B cell (primary cell): ENCODE measurements at regions not wholly inside any gene's neighbourhood (a gene's known extent, or its start where the extent isn't known, plus 50 kb on each side); places are given as distances from the start of the nearest gene placed in this dataset.

Experiments
- ATAC-seq: fragments of 200-7000 bp; cut with Tn5 transposase; one replicate; pipeline ENCODE4 v1.10.0; 2021; ENCODE audit warnings: low read depth, mild to moderate bottlenecking, moderate number of reproducible peaks, moderate library complexity
- CTCF ChIA-PET: fragments of 350-600 bp; sonication (Branson Sonifier 250); formaldehyde crosslinking; loops from one replicate; lab custom pipeline; 2021; ENCODE audit warnings: antibody characterized with exemption, inconsistent platforms; lab: Charles Lee
- POLR2A ChIA-PET: fragments of 350-600 bp; sonication (Branson Sonifier 250); formaldehyde crosslinking; loops from one replicate; lab custom pipeline; 2021; ENCODE audit warnings: antibody characterized with exemption; lab: Charles Lee
- DNase-seq: peaks from one replicate; pipeline ENCODE4 v3.0.0; 2013
- H2AFZ ChIP-seq: 2 replicates; pipeline ENCODE4 v1.6.1; 2012; ENCODE audit warnings: mild to moderate bottlenecking, low read depth, low read length; ENCODE audit not compliant: insufficient read depth, poor library complexity, severe bottlenecking
- H3K27ac ChIP-seq, 2 donors: 1 replicate in 1 of 2; 2 replicates in 1 of 2; pipeline ENCODE4 v1.5.1; 2012 to 2013; ENCODE audit warnings: low read length in 2 of 2, mild to moderate bottlenecking in 2 of 2, moderate library complexity in 1 of 2
- H3K27me3 ChIP-seq, 4 experiments: fragments of 200-600 bp in 1 of 4; sonication (generic) in 1 of 4; replicated peaks in 1 of 4; 1 replicate in 2 of 4; 2 replicates in 2 of 4; pipeline versions ENCODE4 v1.6.1 to v1.7.0; 2013 to 2016; ENCODE audit warnings: low read length in 3 of 4, mild to moderate bottlenecking in 2 of 4, mixed read lengths in 1 of 4, moderate library complexity in 1 of 4; ENCODE audit not compliant: insufficient read depth in 4 of 4, control insufficient read depth in 3 of 4; ENCODE audit errors: control extremely low read depth in 1 of 4
- H3K36me3 ChIP-seq, 2 experiments: replicated peaks in 1 of 2; 1 replicate in 1 of 2; 2 replicates in 1 of 2; pipeline versions ENCODE4 v1.6.1 to v1.7.1; 2013; ENCODE audit warnings: low read length in 1 of 2; ENCODE audit not compliant: insufficient read depth in 2 of 2, control insufficient read depth in 1 of 2; ENCODE audit errors: control extremely low read depth in 1 of 2, extremely low read depth in 1 of 2
- H3K4me1 ChIP-seq, 2 donors: fragments of 200-600 bp in 1 of 2; sonication (generic) in 1 of 2; 1 replicate in 1 of 2; 2 replicates in 1 of 2; pipeline versions ENCODE4 v1.5.1 to v1.6.1; 2013 to 2017; ENCODE audit warnings: low read length in 2 of 2; ENCODE audit not compliant: control insufficient read depth in 2 of 2, insufficient read depth in 2 of 2
- H3K4me2 ChIP-seq: replicated peaks from 2 replicates; pipeline ENCODE3; 2012; ENCODE audit warnings: mild to moderate bottlenecking, low read depth, low read length; ENCODE audit not compliant: poor library complexity, severe bottlenecking
- H3K4me3 ChIP-seq, 5 experiments: fragments of 200-600 bp in 1 of 5; sonication (generic) in 1 of 5; 1 replicate in 3 of 5; 2 replicates in 2 of 5; pipeline versions ENCODE4 v1.5.1 to v1.7.0; 2011 to 2016; ENCODE audit warnings: low read length in 4 of 5, mild to moderate bottlenecking in 4 of 5, low read depth in 2 of 5, control low read depth in 1 of 5, moderate library complexity in 1 of 5; ENCODE audit not compliant: insufficient read depth in 1 of 5; ENCODE audit errors: control extremely low read depth in 1 of 5, extremely low read depth in 1 of 5
- H3K79me2 ChIP-seq: fragments of 200-600 bp; sonication (generic); one replicate; pipeline ENCODE4 v1.6.0; 2016; ENCODE audit warnings: low read length; ENCODE audit not compliant: control insufficient read depth, insufficient read depth
- H3K9ac ChIP-seq: fragments of 200-600 bp; sonication (generic); 2 replicates; pipeline ENCODE4 v1.6.1; 2017; ENCODE audit warnings: mild to moderate bottlenecking, low read length, moderate library complexity
- H3K9me3 ChIP-seq, 3 donors: one replicate each; pipeline versions ENCODE4 v1.6.1 to v1.7.1; 2013; ENCODE audit warnings: low read length in 2 of 3; ENCODE audit not compliant: control insufficient read depth in 2 of 3, insufficient read depth in 1 of 3; ENCODE audit errors: control extremely low read depth in 1 of 3
- H4K20me1 ChIP-seq: 2 replicates; pipeline ENCODE4 v1.6.0; 2012; ENCODE audit warnings: mild to moderate bottlenecking, low read length; ENCODE audit not compliant: insufficient read depth, control insufficient read depth, poor library complexity, severe bottlenecking
- H3K27ac Mint-ChIP-seq: one replicate; pipeline ENCODE4 v1.8.0; 2021; ENCODE audit warnings: mixed read lengths
- H3K27me3 Mint-ChIP-seq: one replicate; pipeline ENCODE4 v1.8.0; 2021; ENCODE audit warnings: mixed read lengths
- H3K4me1 Mint-ChIP-seq: one replicate; pipeline ENCODE4 v1.8.0; 2021; ENCODE audit warnings: mixed read lengths
- H3K4me3 Mint-ChIP-seq: one replicate; pipeline ENCODE4 v1.8.0; 2021; ENCODE audit warnings: mixed read lengths
- H3K9me3 Mint-ChIP-seq: one replicate; pipeline ENCODE4 v1.8.0; 2022; ENCODE audit warnings: mixed read lengths; ENCODE audit not compliant: insufficient read depth
- EZH2 ChIP-seq: IDR thresholded peaks from 2 replicates; pipeline ENCODE4 v1.6.1; 2012; ENCODE audit warnings: borderline replicate concordance, low read depth, mild to moderate bottlenecking, moderate library complexity, low read length; ENCODE audit not compliant: insufficient read depth, poor library complexity, severe bottlenecking
- WGBS: methylation state at CpG from one replicate; pipeline ENCODE4 v1.1.5; 2013; ENCODE audit warnings: missing lambda C conversion rate; ENCODE audit not compliant: insufficient coverage; 5-methylcytosine and 5-hydroxymethylcytosine counted together
- intact Hi-C: fragments of 100-400 bp; cut with micrococcal nuclease; formaldehyde crosslinking; loops from one replicate; pipeline ENCODE4 v1.10.0; 2022
- TF ChIP-seq, protein P1 (sequence below): fragments of 200-600 bp; IDR thresholded peaks from one replicate; pipeline ENCODE4 v1.8.0; 2022; ENCODE audit warnings: antibody characterized with exemption, mild to moderate bottlenecking

DNA sequence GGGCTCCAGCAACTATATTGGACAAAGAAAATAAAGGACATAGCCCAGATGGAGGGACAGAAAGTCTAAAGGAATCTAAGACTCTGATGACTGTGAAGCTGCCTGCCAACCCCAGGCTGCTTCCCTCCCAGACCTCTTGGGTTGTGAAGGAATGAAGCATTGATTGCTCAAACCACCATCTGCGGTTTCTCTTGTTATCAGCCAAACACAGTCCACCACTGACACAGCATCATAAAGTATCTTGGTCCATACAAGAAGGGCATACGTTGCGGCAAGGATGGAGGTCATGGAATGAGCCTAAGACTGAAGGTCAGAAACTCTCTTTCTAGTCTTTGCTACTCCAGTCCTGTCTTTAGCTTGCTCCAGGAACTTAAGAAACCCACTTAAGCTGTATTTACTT lies 58.5 kb upstream of the PLXNC1 start:
- ATAC-seq, result no peak
- H3K9ac ChIP-seq, result no peak overlapping the region
- no peak overlapping the region for H3K4me3 Mint-ChIP-seq
- H3K27ac ChIP-seq, result no peak overlapping the region
- H3K4me3 ChIP-seq, result no peak overlapping the region
- no peaks in the 10 kb centered on the region for H3K4me1 Mint-ChIP-seq
- no peaks in the 10 kb centered on the region for H3K4me1 ChIP-seq
- WGBS, result no CpG with 5 or more reads among the region's 3 CpGs
- H3K27me3 Mint-ChIP-seq, result peaks cover 22% of the 10 kb centered on the region
- H3K27me3 ChIP-seq, result peaks cover 0 to 2% (median 0%) of the 10 kb centered on the region in 4 experiments
- H4K20me1 ChIP-seq, result no peaks in the 10 kb centered on the region
- no peaks in the 10 kb centered on the region for H3K79me2 ChIP-seq
- H3K4me2 ChIP-seq, result no peak overlapping the region
- CTCF ChIA-PET, result interaction anchor here (2.3 to 2.8 kb wide), 2 partner anchors 12 kb away, joined by 14 to 22 read pairs; no protein-coding TSS in a partner anchor
- no peak overlapping the region for H2AFZ ChIP-seq
- TF ChIP-seq EZH2, result no peak
- TF ChIP-seq, protein P1, sequence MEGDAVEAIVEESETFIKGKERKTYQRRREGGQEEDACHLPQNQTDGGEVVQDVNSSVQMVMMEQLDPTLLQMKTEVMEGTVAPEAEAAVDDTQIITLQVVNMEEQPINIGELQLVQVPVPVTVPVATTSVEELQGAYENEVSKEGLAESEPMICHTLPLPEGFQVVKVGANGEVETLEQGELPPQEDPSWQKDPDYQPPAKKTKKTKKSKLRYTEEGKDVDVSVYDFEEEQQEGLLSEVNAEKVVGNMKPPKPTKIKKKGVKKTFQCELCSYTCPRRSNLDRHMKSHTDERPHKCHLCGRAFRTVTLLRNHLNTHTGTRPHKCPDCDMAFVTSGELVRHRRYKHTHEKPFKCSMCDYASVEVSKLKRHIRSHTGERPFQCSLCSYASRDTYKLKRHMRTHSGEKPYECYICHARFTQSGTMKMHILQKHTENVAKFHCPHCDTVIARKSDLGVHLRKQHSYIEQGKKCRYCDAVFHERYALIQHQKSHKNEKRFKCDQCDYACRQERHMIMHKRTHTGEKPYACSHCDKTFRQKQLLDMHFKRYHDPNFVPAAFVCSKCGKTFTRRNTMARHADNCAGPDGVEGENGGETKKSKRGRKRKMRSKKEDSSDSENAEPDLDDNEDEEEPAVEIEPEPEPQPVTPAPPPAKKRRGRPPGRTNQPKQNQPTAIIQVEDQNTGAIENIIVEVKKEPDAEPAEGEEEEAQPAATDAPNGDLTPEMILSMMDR, result no peak
- DNase-seq, result no peak
- no peaks in the 10 kb centered on the region for H3K36me3 ChIP-seq
- H3K9me3 ChIP-seq, result no peaks in the 10 kb centered on the region
- H3K9me3 Mint-ChIP-seq, result peaks cover 2% of the 10 kb centered on the region
- POLR2A ChIA-PET, result no interaction called here
- no peak overlapping the region for H3K27ac Mint-ChIP-seq
- intact Hi-C loops, result no loop called here

GRCh38 chr12:94091624-94092023 lies 56.8 kb upstream of the PLXNC1 start:
- CTCF ChIA-PET, result interaction anchor here (1.0 to 2.3 kb wide), 2 partner anchors 10 to 589 kb away, joined by 3 to 22 read pairs; no protein-coding TSS in a partner anchor
- H3K4me1 ChIP-seq, result no peaks in the 10 kb centered on the region
- no peaks in the 10 kb centered on the region for H3K4me1 Mint-ChIP-seq

More at GRCh38 chr12:94091624-94092023, 56.8 kb upstream of the PLXNC1 start:
- H3K4me3 ChIP-seq, result no peak overlapping the region
- no peak overlapping the region for H3K9ac ChIP-seq
- H3K27ac Mint-ChIP-seq, result no peak overlapping the region
- no peaks in the 10 kb centered on the region for H3K79me2 ChIP-seq
- H2AFZ ChIP-seq, result no peak overlapping the region
- no peaks in the 10 kb centered on the region for H4K20me1 ChIP-seq
- peaks cover 19% of the 10 kb centered on the region for H3K27me3 Mint-ChIP-seq
- no peak for ATAC-seq
- no peak overlapping the region for H3K4me3 Mint-ChIP-seq
- POLR2A ChIA-PET, result no interaction called here
- no peaks in the 10 kb centered on the region for H3K36me3 ChIP-seq
- no peak overlapping the region for H3K4me2 ChIP-seq
- intact Hi-C loops, result no loop called here
- H3K9me3 ChIP-seq, result no peaks in the 10 kb centered on the region
- peaks cover 0 to 2% (median 0%) of the 10 kb centered on the region in 4 experiments for H3K27me3 ChIP-seq
- H3K9me3 Mint-ChIP-seq, result peaks cover 1% of the 10 kb centered on the region
- DNase-seq, result no peak
- TF ChIP-seq, protein P1, result no peak
- no peak for TF ChIP-seq EZH2
- no peak overlapping the region for H3K27ac ChIP-seq
- 90% methylated on average over 1 of the region's 2 CpGs for WGBS
